SK-N-SH (cell line): ENCODE measurements at regions not wholly inside any gene's neighbourhood (a gene's known extent, or its start where the extent isn't known, plus 50 kb on each side); places are given as distances from the start of the nearest gene placed in this dataset.

Experiments
- CTCF ChIA-PET: fragments of 300-600, 350-600 bp; formaldehyde crosslinking; extraction: SDS; loops from one replicate; lab custom pipeline; 2021; lab: Yijun Ruan, JAX
- POLR2A ChIA-PET: fragments of 350-600 bp; sonication (Branson Sonifier 250); formaldehyde crosslinking; extraction: SDS; loops from one replicate; lab custom pipeline; 2020; ENCODE audit warnings: antibody characterized with exemption, inconsistent platforms; lab: Yijun Ruan, JAX
- DNase-seq: peaks from one replicate; pipeline ENCODE4 v3.0.0; 2012
- H2AFZ ChIP-seq: fragments of 200-600 bp; sonication (generic); 2 replicates; pipeline ENCODE4 v1.8.1; 2016; ENCODE audit warnings: antibody characterized with exemption, mild to moderate bottlenecking, low read depth
- H3F3A ChIP-seq: fragments of 200-600 bp; sonication (generic); replicated peaks from 2 replicates; pipeline ENCODE3; 2016; ENCODE audit warnings: antibody characterized with exemption, mild to moderate bottlenecking; ENCODE audit not compliant: insufficient read depth
- H3K27ac ChIP-seq, 2 experiments: fragments of 200-500 bp in 1 of 2; fragments of 200-600 bp in 1 of 2; sonication (Bioruptor generic) in 1 of 2; sonication (generic), shearing (Covaris generic) in 1 of 2; 2 replicates each; pipeline versions ENCODE4 v1.5.1 to v1.6.1; 2014 to 2016; ENCODE audit warnings: low read depth in 2 of 2, inconsistent platforms in 1 of 2, low read length in 1 of 2, mild to moderate bottlenecking in 1 of 2, mixed read lengths in 1 of 2
- H3K27me3 ChIP-seq: fragments of 200-600 bp; sonication (generic), shearing (Covaris generic); 2 replicates; pipeline ENCODE4 v1.6.1; 2016; ENCODE audit warnings: mixed run types; ENCODE audit not compliant: insufficient read depth
- H3K36me3 ChIP-seq, 2 experiments: fragments of 200-500 bp in 1 of 2; fragments of 200-600 bp in 1 of 2; sonication (Bioruptor generic) in 1 of 2; sonication (generic) in 1 of 2; replicated peaks in 1 of 2; 2 replicates each; pipeline versions ENCODE3 to v1.5.1; 2014 to 2016; ENCODE audit warnings: low read length in 1 of 2, mild to moderate bottlenecking in 1 of 2; ENCODE audit not compliant: insufficient read depth in 2 of 2, control insufficient read depth in 1 of 2
- H3K4me1 ChIP-seq, 2 experiments: fragments of 200-500 bp in 1 of 2; fragments of 200-600 bp in 1 of 2; sonication (Bioruptor generic) in 1 of 2; sonication (generic), shearing (Covaris generic) in 1 of 2; 2 replicates each; pipeline versions ENCODE4 v1.5.1 to v1.6.1; 2014 to 2016; ENCODE audit warnings: low read depth in 1 of 2, low read length in 1 of 2, mixed run types in 1 of 2; ENCODE audit not compliant: insufficient read depth in 2 of 2, control insufficient read depth in 1 of 2
- H3K4me2 ChIP-seq: fragments of 200-600 bp; sonication (generic), shearing (Covaris generic); 2 replicates; pipeline ENCODE4 v1.6.1; 2017; ENCODE audit warnings: mixed run types
- H3K4me3 ChIP-seq, 2 experiments: fragments of 200-500 bp in 1 of 2; fragments of 200-600 bp in 1 of 2; sonication (Bioruptor generic) in 1 of 2; sonication (generic), shearing (Covaris generic) in 1 of 2; 2 replicates each; pipeline versions ENCODE4 v1.5.1 to v1.8.1; 2014 to 2016; ENCODE audit warnings: low read depth in 2 of 2, inconsistent platforms in 1 of 2, low read length in 1 of 2, mild to moderate bottlenecking in 1 of 2, mixed read lengths in 1 of 2, moderate library complexity in 1 of 2
- H3K79me2 ChIP-seq: fragments of 200-600 bp; sonication (generic); 2 replicates; pipeline ENCODE4 v1.8.1; 2017; ENCODE audit warnings: mild to moderate bottlenecking; ENCODE audit not compliant: insufficient read depth
- H3K9ac ChIP-seq: fragments of 200-600 bp; sonication (generic); 2 replicates; pipeline ENCODE4 v1.6.1; 2017; ENCODE audit warnings: mixed run types
- H3K9me2 ChIP-seq: fragments of 200-600 bp; sonication (generic); 2 replicates; pipeline ENCODE4 v1.6.1; 2017; ENCODE audit warnings: mixed run types
- H3K9me3 ChIP-seq: fragments of 200-600 bp; sonication (generic); 2 replicates; pipeline ENCODE4 v1.6.1; 2017; ENCODE audit warnings: mixed run types, mild to moderate bottlenecking, moderate library complexity
- H4K20me1 ChIP-seq: fragments of 200-600 bp; sonication (generic); 2 replicates; pipeline ENCODE4 v1.6.1; 2017; ENCODE audit warnings: mild to moderate bottlenecking, mixed run types; ENCODE audit not compliant: insufficient read depth
- CHD2 ChIP-seq: fragments of 150-350 bp; IDR thresholded peaks from 2 replicates; pipeline ENCODE4 v1.6.1; 2018; ENCODE audit warnings: low read length; ENCODE audit not compliant: partially characterized antibody
- ELF1 ChIP-seq: IDR thresholded peaks from 2 replicates; pipeline ENCODE4 v1.4.0; 2012
- FOXM1 ChIP-seq: IDR thresholded peaks from 2 replicates; pipeline ENCODE4 v1.4.0; 2012; ENCODE audit warnings: low read depth, mild to moderate bottlenecking
- GATA2 ChIP-seq: sonication (generic); formaldehyde crosslinking; IDR thresholded peaks from 2 replicates; pipeline ENCODE4 v1.5.0; 2020; ENCODE audit warnings: mild to moderate bottlenecking, missing genetic modification reagents
- JUND ChIP-seq: IDR thresholded peaks from 2 replicates; pipeline ENCODE4 v1.4.0; 2012
- MEF2A ChIP-seq: IDR thresholded peaks from 2 replicates; pipeline ENCODE4 v1.4.0; 2012; ENCODE audit warnings: low read depth, borderline replicate concordance
- POLR2AphosphoS5 ChIP-seq: IDR thresholded peaks from 2 replicates; pipeline ENCODE4 v1.6.1; 2012; ENCODE audit warnings: low read depth, low read length
- RCOR1 ChIP-seq: fragments of 150-350 bp; IDR thresholded peaks from 2 replicates; pipeline ENCODE4 v1.6.1; 2017; ENCODE audit warnings: antibody characterized with exemption, low read length
- SIN3A ChIP-seq: IDR thresholded peaks from 2 replicates; pipeline ENCODE4 v1.6.1; 2012; ENCODE audit warnings: low read depth, mild to moderate bottlenecking, low read length, moderate library complexity, borderline replicate concordance
- TAF1 ChIP-seq: IDR thresholded peaks from 2 replicates; pipeline ENCODE4 v1.6.1; 2012; ENCODE audit warnings: low read depth, mild to moderate bottlenecking, low read length, moderate library complexity, borderline replicate concordance
- TCF12 ChIP-seq: IDR thresholded peaks from 2 replicates; pipeline ENCODE4 v1.4.0; 2012
- TEAD4 ChIP-seq: IDR thresholded peaks from 2 replicates; pipeline ENCODE4 v1.4.0; 2012; ENCODE audit warnings: mild to moderate bottlenecking, borderline replicate concordance; ENCODE audit not compliant: insufficient read depth
- YY1 ChIP-seq: IDR thresholded peaks from 2 replicates; pipeline ENCODE4 v1.4.0; 2012; ENCODE audit warnings: low read depth, mild to moderate bottlenecking
- WGBS: methylation state at CpG from one replicate; pipeline ENCODE4 v1.1.6; 2017; ENCODE audit warnings: low lambda C conversion rate; 5-methylcytosine and 5-hydroxymethylcytosine counted together
- TF ChIP-seq, protein P1 (sequence below): IDR thresholded peaks from 2 replicates; pipeline ENCODE4 v1.6.1; 2012; ENCODE audit warnings: mild to moderate bottlenecking, low read depth, low read length, moderate library complexity
- TF ChIP-seq, protein P2 (sequence below): IDR thresholded peaks from 2 replicates; pipeline ENCODE4; 2012
- TF ChIP-seq, protein P3 (sequence below): IDR thresholded peaks from 2 replicates; pipeline ENCODE4 v1.4.0; 2012; ENCODE audit warnings: low read depth, borderline replicate concordance
- TF ChIP-seq, protein P4 (sequence below): IDR thresholded peaks from 2 replicates; pipeline ENCODE4 v1.4.0; 2012; ENCODE audit warnings: low read depth, borderline replicate concordance
- TF ChIP-seq, protein P5 (sequence below): fragments of 150-350 bp; IDR thresholded peaks from 2 replicates; pipeline ENCODE4 v1.6.1; 2017; ENCODE audit warnings: antibody characterized with exemption, low read length, low read depth, borderline replicate concordance

DNA sequence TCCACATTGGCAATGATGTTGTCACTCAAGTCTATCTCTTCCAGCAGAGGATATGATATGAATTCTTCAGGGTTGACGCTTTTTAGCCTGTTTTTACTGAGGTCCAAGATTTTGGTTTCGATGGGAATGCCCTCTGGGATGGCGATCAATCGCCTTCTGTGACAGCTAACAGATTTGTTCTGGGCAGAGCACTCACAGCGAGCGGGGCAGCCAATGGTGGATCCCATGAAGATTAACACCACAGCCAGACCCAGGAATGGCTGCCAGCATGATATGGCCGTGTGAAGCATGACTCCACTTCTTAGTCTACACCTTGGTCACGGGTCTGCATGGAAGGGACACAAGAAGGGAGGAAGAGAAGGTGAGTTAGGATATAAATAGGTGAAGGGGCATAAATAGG lies 377.1 kb upstream of the C9orf72 start:
- Histone ChIP-seq H2AFZ (no peak overlapping the region), H3F3A (no peaks in the 10 kb centered on the region), H3K9ac (no peak overlapping the region), H3K36me3 (no peaks in the 10 kb centered on the region), H3K9me3 (no peaks in the 10 kb centered on the region), H3K9me2 (no peaks in the 10 kb centered on the region), H3K79me2 (no peaks in the 10 kb centered on the region), H3K4me2 (no peak overlapping the region), H3K4me3 (no peak overlapping the region), H4K20me1 (no peaks in the 10 kb centered on the region), H3K27me3 (no peaks in the 10 kb centered on the region), H3K27ac (no peak overlapping the region), H3K4me1 (no peaks in the 10 kb centered on the region)
- POLR2A ChIA-PET: no interaction called here
- CTCF ChIA-PET: no interaction called here
- TF ChIP-seq YY1 (no peak), SIN3A (no peak), TAF1 (no peak), RCOR1 (no peak), TEAD4 (no peak), TCF12 (no peak), FOXM1 (no peak), POLR2AphosphoS5 (no peak), MEF2A (no peak), JUND (no peak), ELF1 (no peak), CHD2 (no peak), GATA2 (CRISPR knock-in tag) (no peak)
- TF ChIP-seq, protein P1, sequence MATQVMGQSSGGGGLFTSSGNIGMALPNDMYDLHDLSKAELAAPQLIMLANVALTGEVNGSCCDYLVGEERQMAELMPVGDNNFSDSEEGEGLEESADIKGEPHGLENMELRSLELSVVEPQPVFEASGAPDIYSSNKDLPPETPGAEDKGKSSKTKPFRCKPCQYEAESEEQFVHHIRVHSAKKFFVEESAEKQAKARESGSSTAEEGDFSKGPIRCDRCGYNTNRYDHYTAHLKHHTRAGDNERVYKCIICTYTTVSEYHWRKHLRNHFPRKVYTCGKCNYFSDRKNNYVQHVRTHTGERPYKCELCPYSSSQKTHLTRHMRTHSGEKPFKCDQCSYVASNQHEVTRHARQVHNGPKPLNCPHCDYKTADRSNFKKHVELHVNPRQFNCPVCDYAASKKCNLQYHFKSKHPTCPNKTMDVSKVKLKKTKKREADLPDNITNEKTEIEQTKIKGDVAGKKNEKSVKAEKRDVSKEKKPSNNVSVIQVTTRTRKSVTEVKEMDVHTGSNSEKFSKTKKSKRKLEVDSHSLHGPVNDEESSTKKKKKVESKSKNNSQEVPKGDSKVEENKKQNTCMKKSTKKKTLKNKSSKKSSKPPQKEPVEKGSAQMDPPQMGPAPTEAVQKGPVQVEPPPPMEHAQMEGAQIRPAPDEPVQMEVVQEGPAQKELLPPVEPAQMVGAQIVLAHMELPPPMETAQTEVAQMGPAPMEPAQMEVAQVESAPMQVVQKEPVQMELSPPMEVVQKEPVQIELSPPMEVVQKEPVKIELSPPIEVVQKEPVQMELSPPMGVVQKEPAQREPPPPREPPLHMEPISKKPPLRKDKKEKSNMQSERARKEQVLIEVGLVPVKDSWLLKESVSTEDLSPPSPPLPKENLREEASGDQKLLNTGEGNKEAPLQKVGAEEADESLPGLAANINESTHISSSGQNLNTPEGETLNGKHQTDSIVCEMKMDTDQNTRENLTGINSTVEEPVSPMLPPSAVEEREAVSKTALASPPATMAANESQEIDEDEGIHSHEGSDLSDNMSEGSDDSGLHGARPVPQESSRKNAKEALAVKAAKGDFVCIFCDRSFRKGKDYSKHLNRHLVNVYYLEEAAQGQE: no peak
- TF ChIP-seq, protein P2, sequence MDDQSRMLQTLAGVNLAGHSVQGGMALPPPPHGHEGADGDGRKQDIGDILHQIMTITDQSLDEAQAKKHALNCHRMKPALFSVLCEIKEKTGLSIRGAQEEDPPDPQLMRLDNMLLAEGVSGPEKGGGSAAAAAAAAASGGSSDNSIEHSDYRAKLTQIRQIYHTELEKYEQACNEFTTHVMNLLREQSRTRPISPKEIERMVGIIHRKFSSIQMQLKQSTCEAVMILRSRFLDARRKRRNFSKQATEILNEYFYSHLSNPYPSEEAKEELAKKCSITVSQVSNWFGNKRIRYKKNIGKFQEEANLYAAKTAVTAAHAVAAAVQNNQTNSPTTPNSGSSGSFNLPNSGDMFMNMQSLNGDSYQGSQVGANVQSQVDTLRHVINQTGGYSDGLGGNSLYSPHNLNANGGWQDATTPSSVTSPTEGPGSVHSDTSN: no peak
- TF ChIP-seq, protein P3, sequence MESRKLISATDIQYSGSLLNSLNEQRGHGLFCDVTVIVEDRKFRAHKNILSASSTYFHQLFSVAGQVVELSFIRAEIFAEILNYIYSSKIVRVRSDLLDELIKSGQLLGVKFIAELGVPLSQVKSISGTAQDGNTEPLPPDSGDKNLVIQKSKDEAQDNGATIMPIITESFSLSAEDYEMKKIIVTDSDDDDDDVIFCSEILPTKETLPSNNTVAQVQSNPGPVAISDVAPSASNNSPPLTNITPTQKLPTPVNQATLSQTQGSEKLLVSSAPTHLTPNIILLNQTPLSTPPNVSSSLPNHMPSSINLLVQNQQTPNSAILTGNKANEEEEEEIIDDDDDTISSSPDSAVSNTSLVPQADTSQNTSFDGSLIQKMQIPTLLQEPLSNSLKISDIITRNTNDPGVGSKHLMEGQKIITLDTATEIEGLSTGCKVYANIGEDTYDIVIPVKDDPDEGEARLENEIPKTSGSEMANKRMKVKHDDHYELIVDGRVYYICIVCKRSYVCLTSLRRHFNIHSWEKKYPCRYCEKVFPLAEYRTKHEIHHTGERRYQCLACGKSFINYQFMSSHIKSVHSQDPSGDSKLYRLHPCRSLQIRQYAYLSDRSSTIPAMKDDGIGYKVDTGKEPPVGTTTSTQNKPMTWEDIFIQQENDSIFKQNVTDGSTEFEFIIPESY: no peak
- TF ChIP-seq, protein P4, sequence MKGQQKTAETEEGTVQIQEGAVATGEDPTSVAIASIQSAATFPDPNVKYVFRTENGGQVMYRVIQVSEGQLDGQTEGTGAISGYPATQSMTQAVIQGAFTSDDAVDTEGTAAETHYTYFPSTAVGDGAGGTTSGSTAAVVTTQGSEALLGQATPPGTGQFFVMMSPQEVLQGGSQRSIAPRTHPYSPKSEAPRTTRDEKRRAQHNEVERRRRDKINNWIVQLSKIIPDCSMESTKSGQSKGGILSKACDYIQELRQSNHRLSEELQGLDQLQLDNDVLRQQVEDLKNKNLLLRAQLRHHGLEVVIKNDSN: no peak
- TF ChIP-seq, protein P5, sequence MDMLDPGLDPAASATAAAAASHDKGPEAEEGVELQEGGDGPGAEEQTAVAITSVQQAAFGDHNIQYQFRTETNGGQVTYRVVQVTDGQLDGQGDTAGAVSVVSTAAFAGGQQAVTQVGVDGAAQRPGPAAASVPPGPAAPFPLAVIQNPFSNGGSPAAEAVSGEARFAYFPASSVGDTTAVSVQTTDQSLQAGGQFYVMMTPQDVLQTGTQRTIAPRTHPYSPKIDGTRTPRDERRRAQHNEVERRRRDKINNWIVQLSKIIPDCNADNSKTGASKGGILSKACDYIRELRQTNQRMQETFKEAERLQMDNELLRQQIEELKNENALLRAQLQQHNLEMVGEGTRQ: no peak
- TF ChIP-seq, all 33 proteins: peak for 0
- DNase-seq: no peak
- 79% methylated on average over 8 of the region's 8 CpGs for WGBS
